Natural killer cell treated with Interleukin-12 subunit alpha and Interleukin-12 subunit beta and Interleukin-15 and Interleukin-18, amount 100 ng/mL, for 72 hours (primary cell): ENCODE measurements at regions not wholly inside any gene's neighbourhood (a gene's known extent, or its start where the extent isn't known, plus 50 kb on each side); places are given as distances from the start of the nearest gene placed in this dataset.

Source experiments
- ATAC-seq, 2 donors: fragments of 150-1000 bp; cut with Tn5 transposase in 1 of 2; sonication (Bioruptor Pico), chemical (Tn5 transposase) in 1 of 2; 2 replicates each; pipeline ENCODE4 v1.10.0; 2021
- DNase-seq: peaks from one replicate; pipeline ENCODE4 v3.0.0; 2022; ENCODE audit warnings: low spot score
- H3K27ac Mint-ChIP-seq, 2 donors: 1 replicate in 1 of 2; 2 replicates in 1 of 2; pipeline ENCODE4 v1.8.0; 2022; ENCODE audit warnings: mixed read lengths in 2 of 2, mild to moderate bottlenecking in 1 of 2, moderate library complexity in 1 of 2
- H3K27me3 Mint-ChIP-seq, 2 donors: 1 replicate in 1 of 2; 2 replicates in 1 of 2; pipeline ENCODE4 v1.8.0; 2022; ENCODE audit warnings: mixed read lengths in 2 of 2
- H3K36me3 Mint-ChIP-seq: one replicate; pipeline ENCODE4 v1.8.0; 2022; ENCODE audit warnings: mixed read lengths
- H3K4me1 Mint-ChIP-seq, 2 donors: 1 replicate in 1 of 2; 2 replicates in 1 of 2; pipeline ENCODE4 v1.8.0; 2022; ENCODE audit warnings: low read depth in 2 of 2, mixed read lengths in 2 of 2, mild to moderate bottlenecking in 1 of 2
- H3K4me3 Mint-ChIP-seq: one replicate; pipeline ENCODE4 v1.8.0; 2022; ENCODE audit warnings: mixed read lengths
- H3K9me3 Mint-ChIP-seq: 2 replicates; pipeline ENCODE4 v1.8.0; 2022; ENCODE audit warnings: mixed read lengths

DNA sequence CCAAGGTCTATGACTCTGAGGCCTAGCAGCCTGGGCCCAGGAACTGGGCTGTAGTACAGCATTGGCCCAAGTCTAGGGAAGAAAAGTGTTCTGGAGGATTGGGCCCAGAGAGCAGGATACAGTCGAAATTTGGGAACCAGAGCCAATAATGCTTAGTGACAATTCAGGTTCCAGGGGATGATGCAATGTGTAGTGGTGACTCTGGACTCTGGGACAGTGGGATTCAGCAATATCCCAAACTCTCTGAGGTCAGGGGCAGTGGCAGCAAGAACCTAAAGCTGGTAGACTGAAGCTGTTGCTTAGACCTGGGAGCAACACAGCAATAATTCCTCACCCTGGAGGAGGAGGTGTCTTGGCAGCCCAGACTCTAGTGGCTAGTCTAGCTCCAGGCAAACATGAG is 545.5 kb upstream of the ARGLU1 start:
- no peak overlapping the region for H3K4me3 Mint-ChIP-seq
- H3K27ac Mint-ChIP-seq, result no peak overlapping the region
- no peak for DNase-seq
- H3K4me1 Mint-ChIP-seq, result no peaks in the 10 kb centered on the region
- H3K9me3 Mint-ChIP-seq, result peaks cover 17% of the 10 kb centered on the region
- no peaks in the 10 kb centered on the region for H3K36me3 Mint-ChIP-seq
- no peaks in the 10 kb centered on the region for H3K27me3 Mint-ChIP-seq
- ATAC-seq, result no peak

DNA sequence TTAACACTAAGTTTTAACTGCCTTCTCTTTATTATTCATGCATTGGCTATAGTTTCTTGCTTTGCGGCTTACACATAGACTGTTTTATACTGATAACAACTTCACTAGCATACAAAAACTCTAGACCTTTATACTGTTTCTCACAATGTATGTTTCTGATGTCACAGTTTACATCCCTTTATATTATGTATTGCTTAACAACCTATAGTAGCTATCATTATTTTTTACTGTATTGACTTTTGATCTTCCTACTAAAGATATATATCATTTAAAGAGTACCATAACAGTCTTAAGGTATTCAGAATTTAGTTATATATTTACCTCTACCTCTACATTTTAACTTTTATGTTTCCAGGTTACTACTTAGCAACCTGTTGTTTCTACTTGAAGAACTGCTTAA is 543.3 kb upstream of the ARGLU1 start:
- H3K4me1 Mint-ChIP-seq, result no peaks in the 10 kb centered on the region
- DNase-seq (no peak), ATAC-seq (no peak)
- H3K9me3 Mint-ChIP-seq, result peaks cover 20% of the 10 kb centered on the region
- H3K4me3 Mint-ChIP-seq, result no peak overlapping the region
- H3K36me3 Mint-ChIP-seq, result no peaks in the 10 kb centered on the region
- H3K27me3 Mint-ChIP-seq, result no peaks in the 10 kb centered on the region
- no peak overlapping the region for H3K27ac Mint-ChIP-seq

DNA sequence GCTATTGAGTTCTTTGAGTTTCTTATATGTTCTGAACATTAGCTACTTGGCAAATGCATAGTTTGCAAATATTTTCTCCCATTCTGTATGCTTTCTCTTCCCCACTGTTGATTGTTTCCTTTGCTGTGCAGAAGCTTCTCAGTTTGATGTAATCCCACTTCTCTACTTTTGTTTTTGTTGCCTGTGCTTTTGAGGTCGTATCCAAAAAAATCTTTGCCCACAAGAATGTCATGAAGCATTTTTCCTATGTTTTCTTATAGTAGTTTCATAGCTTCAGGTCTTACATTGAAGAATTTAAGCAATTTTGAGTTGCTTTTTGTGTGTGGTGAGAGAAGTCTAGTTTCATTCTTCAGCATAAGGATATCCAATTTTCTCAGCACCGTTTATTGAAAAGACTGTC is 536.7 kb upstream of the ARGLU1 start:
- no peaks in the 10 kb centered on the region for H3K27me3 Mint-ChIP-seq

DNA sequence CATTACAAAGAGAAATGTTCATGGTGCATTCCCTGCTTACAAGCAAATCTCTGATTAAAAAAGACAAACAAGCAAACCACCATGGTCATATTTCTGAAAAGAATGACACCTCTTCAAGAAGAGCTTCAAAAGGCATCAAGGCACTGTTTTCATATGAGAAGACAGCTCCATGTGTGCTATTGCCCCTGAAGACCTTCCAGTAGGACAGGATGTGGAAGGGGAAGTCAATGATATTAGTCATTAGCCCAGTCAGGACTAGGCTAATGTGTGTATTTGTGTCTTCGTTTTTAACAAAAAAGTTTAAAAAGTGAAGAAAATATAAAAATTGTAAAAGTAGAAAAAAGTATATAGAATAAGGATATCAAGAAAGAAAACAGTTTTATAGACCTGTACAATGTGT is 534.7 kb upstream of the ARGLU1 start:
- H3K27me3 Mint-ChIP-seq, result no peaks in the 10 kb centered on the region
- H3K27ac Mint-ChIP-seq, result no peak overlapping the region
- no peak overlapping the region for H3K4me3 Mint-ChIP-seq
- ATAC-seq (no peak), DNase-seq (no peak)
- H3K9me3 Mint-ChIP-seq, result peaks cover 3% of the 10 kb centered on the region
- no peaks in the 10 kb centered on the region for H3K36me3 Mint-ChIP-seq
- H3K4me1 Mint-ChIP-seq, result no peaks in the 10 kb centered on the region

More for the DNA sequence above, 536.7 kb upstream of the ARGLU1 start:
- peaks cover 6% of the 10 kb centered on the region for H3K9me3 Mint-ChIP-seq
- no peak overlapping the region for H3K27ac Mint-ChIP-seq
- no peaks in the 10 kb centered on the region for H3K4me1 Mint-ChIP-seq
- H3K4me3 Mint-ChIP-seq, result no peak overlapping the region
- DNase-seq (no peak), ATAC-seq (no peak)
- no peaks in the 10 kb centered on the region for H3K36me3 Mint-ChIP-seq

DNA sequence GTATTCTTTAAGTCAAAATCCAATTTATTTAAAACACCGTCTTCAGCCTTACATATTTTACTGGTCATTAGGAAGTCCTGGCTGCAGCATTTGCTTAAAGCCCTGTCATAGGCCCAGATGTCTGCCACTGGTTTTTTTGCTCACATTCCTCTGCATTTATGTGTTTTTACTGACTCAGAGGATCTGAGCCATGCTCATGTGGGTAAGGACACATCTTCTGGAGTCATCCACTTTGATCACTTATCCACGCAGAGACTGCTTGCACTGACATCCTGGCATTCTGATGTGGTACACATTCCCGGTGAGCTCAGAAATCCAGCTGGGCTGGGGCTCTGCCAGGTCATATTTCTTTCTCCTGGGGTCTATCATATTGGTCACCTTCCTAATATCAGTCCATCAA is 531.7 kb upstream of the ARGLU1 start:
- no peaks in the 10 kb centered on the region for H3K36me3 Mint-ChIP-seq
- no peaks in the 10 kb centered on the region for H3K9me3 Mint-ChIP-seq
- H3K4me1 Mint-ChIP-seq, result no peaks in the 10 kb centered on the region
- no peak overlapping the region for H3K27ac Mint-ChIP-seq
- ATAC-seq (no peak), DNase-seq (no peak)
- H3K4me3 Mint-ChIP-seq, result no peak overlapping the region
- no peaks in the 10 kb centered on the region for H3K27me3 Mint-ChIP-seq

DNA sequence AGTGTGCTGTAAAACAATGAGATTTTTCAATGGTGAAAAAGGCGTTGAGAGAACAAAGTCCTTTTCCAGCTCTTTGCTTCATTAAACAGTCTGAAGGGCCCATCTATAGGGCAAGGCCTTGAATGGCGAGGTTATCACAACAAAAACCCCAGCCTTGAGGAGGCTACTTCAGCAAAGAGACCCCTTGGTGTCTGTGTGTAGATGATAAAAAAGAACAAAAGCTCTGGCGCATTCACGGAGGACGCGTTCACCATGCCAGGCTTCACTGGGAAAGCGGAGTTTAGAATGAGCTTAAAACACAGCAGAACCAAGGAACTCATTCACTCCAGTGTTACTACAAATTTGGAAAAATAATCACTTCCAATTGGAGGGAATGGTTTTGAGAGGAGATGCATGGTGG is 530.0 kb upstream of the ARGLU1 start:
- Mint-ChIP-seq H3K27me3 (no peaks in the 10 kb centered on the region), H3K27ac (no peak overlapping the region)

DNA sequence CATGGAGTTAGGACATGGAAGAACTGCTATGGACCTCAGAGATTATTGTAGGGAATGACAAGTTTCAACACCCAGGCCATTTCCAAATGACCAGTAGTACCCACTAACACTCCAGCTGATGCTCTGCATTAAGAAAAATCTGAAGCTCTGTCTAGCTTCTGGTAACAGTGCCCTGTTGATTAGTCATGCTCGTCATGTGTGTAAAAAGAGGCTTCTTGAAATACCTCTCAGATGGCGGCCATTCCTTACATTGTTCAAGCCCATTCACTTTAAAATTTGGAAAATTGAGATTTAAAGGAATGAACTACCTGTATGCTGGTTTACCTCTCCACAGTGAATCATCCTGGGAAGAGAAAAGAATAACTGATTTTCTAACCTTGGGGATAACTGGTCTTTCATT is 527.9 kb upstream of the ARGLU1 start:
- no peaks in the 10 kb centered on the region for H3K36me3 Mint-ChIP-seq

More for the DNA sequence above, 530.0 kb upstream of the ARGLU1 start:
- Mint-ChIP-seq H3K9me3 (no peaks in the 10 kb centered on the region), H3K4me3 (no peak overlapping the region), H3K4me1 (no peaks in the 10 kb centered on the region), H3K36me3 (no peaks in the 10 kb centered on the region)
- ATAC-seq (no peak), DNase-seq (no peak)

DNA sequence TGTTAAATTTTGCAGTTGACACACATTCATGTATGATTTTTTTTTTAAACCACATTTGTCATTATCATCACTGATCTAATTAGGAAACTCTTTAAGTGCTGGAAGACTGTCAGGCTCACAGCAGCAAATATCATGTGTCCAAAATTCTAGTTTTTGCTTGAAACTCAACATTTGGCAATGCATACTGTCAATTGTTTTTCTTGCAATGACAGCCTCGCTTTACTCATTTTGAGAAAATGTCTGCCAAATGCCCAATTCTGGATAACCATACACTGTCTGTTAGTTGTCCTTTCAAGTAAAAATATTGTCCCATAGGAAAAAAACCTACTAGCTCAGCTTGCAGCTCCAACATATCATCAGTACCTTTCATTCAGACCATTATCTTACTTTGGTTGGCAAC is 523.9 kb upstream of the ARGLU1 start:
- no peak overlapping the region for H3K4me3 Mint-ChIP-seq
- peaks cover 2% of the 10 kb centered on the region for H3K9me3 Mint-ChIP-seq
- ATAC-seq (no peak), DNase-seq (no peak)
- no peaks in the 10 kb centered on the region for H3K4me1 Mint-ChIP-seq
- H3K27ac Mint-ChIP-seq, result no peak overlapping the region
- H3K27me3 Mint-ChIP-seq, result no peaks in the 10 kb centered on the region
- no peaks in the 10 kb centered on the region for H3K36me3 Mint-ChIP-seq

More for the DNA sequence above, 527.9 kb upstream of the ARGLU1 start:
- Mint-ChIP-seq H3K4me3 (no peak overlapping the region), H3K27me3 (no peaks in the 10 kb centered on the region), H3K9me3 (no peaks in the 10 kb centered on the region), H3K27ac (no peak overlapping the region), H3K4me1 (no peaks in the 10 kb centered on the region)
- ATAC-seq, result no peak
- no peak for DNase-seq

DNA sequence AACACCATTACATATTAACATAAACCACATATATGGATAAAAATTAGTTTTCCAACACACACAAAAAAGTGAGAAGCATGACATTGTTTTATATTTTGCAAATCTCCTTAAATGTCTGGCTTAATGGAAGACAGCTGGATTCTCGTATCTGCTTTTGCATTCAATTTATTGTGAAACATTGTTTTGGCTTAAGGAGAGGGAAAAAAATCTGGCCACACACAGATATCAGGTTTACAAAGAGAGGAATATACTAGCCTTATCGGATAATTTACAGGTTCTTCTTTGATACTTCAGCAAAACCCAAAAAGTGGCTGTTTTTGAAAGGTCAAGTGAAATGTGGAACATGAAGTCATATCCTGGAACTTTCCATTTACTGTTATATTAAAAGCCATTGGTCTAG is 523.5 kb upstream of the ARGLU1 start:
- DNase-seq (no peak), ATAC-seq (no peak)
- Mint-ChIP-seq H3K27ac (no peak overlapping the region), H3K9me3 (peaks cover 2% of the 10 kb centered on the region), H3K27me3 (no peaks in the 10 kb centered on the region), H3K4me1 (no peaks in the 10 kb centered on the region), H3K4me3 (no peak overlapping the region), H3K36me3 (no peaks in the 10 kb centered on the region)

DNA sequence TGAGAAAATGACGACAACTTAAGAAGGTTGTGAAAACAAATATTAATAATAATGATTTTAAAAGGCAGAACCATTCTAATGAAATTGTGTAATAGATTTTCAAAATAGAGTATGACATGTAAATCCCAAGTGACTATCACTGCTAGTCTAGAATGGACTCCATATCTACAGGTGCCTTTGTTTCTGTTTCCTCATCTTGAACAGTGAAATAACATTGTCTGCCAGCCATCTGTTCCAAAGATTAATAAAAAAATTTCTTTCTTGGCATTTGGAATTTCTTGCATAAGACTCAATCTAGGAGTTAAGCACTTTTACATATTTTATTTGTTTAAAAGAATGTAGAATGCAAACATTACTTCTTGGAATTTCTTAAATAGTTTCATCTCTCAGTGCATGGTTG is 520.1 kb upstream of the ARGLU1 start:
- Mint-ChIP-seq H3K9me3 (peaks cover 2% of the 10 kb centered on the region), H3K4me3 (no peak overlapping the region), H3K27me3 (no peaks in the 10 kb centered on the region), H3K36me3 (no peaks in the 10 kb centered on the region), H3K27ac (no peak overlapping the region), H3K4me1 (no peaks in the 10 kb centered on the region)
- ATAC-seq (no peak), DNase-seq (no peak)

DNA sequence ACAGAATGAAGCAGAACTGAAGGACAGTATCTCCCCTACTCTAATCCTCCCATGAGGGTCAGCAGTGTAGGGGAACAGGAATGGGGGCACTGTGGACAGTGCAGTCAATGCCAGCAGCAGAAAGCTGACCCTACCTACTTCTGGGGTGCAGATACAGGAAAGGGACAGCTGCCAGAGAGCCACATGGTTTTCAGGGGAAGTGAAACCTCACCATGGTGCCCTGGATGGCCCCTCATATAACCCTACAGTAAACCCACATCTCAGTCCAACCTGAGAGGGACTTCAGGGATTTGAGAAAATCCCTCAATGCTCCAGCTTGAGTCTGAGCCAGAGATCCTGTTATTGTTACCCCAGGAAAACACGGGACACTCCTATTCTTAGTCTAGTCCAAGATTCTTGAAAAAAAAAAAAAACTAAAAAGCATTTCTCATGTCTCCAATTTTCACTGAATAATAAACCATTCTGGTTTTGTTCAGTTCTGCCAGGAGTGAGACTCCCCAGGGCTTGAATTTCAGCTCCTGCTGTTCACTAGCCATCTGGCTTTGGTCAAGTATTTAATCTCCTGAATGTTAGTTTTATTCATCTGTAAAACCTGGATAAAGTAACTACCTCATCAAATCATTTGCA is 511.6 kb upstream of the ARGLU1 start:
- Mint-ChIP-seq H3K27ac (no peak overlapping the region), H3K36me3 (no peaks in the 10 kb centered on the region), H3K9me3 (peaks cover 28% of the 10 kb centered on the region), H3K27me3 (no peaks in the 10 kb centered on the region), H3K4me3 (no peak overlapping the region), H3K4me1 (no peaks in the 10 kb centered on the region)
- ATAC-seq, result no peak
- DNase-seq, result no peak

DNA sequence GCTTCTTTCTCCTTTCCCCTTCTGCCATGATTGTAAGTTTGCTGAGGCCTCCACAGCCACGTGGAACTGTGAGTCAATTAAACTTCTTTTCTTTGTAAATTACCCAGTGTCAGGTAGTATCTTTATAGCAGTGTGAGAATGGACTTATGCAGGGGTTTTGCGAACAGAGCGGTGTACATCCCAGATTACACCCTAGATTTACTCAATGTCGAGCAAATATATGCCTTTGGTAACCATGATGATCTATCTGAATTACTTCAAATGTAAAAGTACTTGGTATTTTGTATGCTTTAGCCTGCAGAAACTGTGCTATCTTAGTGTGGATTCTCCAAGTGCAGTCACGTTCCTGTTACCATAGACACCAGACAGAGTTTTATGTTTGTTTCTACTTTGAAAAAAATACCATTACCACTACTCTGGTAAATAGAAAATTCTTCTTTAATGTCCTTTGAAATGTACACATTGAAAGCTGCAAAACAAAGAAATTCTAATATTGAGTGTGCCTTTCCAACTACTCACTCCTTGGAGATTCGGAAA is 510.4 kb upstream of the ARGLU1 start:
- DNase-seq, result no peak
- no peak overlapping the region for H3K4me3 Mint-ChIP-seq
- no peak for ATAC-seq
- H3K27me3 Mint-ChIP-seq, result no peaks in the 10 kb centered on the region
- no peaks in the 10 kb centered on the region for H3K36me3 Mint-ChIP-seq
- H3K27ac Mint-ChIP-seq, result no peak overlapping the region
- peaks cover 28% of the 10 kb centered on the region for H3K9me3 Mint-ChIP-seq
- no peaks in the 10 kb centered on the region for H3K4me1 Mint-ChIP-seq

DNA sequence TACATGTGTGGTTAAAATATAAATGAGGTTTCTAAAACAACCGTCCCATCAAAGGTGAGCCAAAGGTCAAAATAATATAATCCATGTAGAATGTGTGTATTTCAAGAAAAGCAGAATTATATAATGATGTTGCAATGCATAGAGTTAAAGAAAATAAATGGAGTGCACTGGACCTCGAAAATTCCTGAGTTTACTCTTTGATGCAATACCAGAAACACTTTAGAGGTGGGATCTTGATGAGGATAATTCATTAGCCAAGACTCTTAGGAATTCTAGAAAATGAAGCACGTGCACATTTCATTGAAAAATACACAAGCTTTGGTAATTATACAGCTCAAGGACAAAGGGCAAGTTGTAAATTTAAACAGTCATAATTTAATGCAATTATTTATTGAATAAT is 508.9 kb upstream of the ARGLU1 start:
- H3K4me3 Mint-ChIP-seq, result no peak overlapping the region
- H3K4me1 Mint-ChIP-seq, result no peaks in the 10 kb centered on the region
- peaks cover 22% of the 10 kb centered on the region for H3K9me3 Mint-ChIP-seq
- no peak overlapping the region for H3K27ac Mint-ChIP-seq
- ATAC-seq (no peak), DNase-seq (no peak)
- H3K36me3 Mint-ChIP-seq, result no peaks in the 10 kb centered on the region
- H3K27me3 Mint-ChIP-seq, result no peaks in the 10 kb centered on the region

DNA sequence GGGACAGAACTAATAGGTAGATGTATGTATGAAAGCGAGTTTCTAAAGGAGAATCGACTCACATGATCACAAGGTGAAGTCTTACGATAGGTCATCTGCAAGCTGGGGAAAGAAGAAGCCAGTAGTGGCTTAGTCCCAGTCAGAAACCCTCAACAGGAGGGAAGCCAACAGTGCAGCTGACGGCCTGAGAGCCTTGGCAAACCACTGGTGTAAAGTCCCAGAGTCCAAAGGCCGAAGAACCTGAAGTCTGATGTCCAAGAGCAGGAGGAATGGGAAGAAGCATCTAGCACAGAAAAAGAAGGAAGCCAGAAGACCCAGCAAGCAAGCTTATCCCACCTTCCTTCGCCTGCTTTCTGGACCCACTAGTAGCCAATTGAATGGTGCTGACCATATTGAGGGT is 507.6 kb upstream of the ARGLU1 start:
- no peaks in the 10 kb centered on the region for H3K27me3 Mint-ChIP-seq
- H3K4me3 Mint-ChIP-seq, result no peak overlapping the region
- H3K36me3 Mint-ChIP-seq, result no peaks in the 10 kb centered on the region
- DNase-seq (no peak), ATAC-seq (no peak)
- no peaks in the 10 kb centered on the region for H3K4me1 Mint-ChIP-seq
- H3K27ac Mint-ChIP-seq, result no peak overlapping the region
- H3K9me3 Mint-ChIP-seq, result peaks cover 14% of the 10 kb centered on the region

DNA sequence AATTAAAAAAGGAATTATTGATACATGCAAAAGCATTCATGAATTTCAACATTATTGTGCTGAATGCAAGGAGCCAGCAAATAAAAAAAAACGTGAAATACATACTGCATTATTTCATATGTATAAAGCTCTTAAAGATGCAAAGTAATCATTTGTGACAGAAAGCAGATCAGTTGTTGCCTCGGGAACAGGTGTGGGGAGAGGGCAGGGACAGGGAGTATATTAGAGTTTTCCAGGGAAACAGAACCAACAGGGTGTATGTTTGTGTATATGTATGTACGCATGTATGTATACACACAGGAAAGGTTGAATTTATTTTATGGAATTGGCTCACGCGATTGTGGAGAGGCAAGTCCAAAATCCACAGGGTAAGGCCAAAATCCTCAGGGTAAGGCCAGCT is 502.9 kb upstream of the ARGLU1 start:
- H3K27ac Mint-ChIP-seq, result no peak overlapping the region
- H3K27me3 Mint-ChIP-seq, result no peaks in the 10 kb centered on the region
- DNase-seq (no peak), ATAC-seq (no peak)
- no peaks in the 10 kb centered on the region for H3K36me3 Mint-ChIP-seq
- no peaks in the 10 kb centered on the region for H3K4me1 Mint-ChIP-seq
- peaks cover 9% of the 10 kb centered on the region for H3K9me3 Mint-ChIP-seq
- H3K4me3 Mint-ChIP-seq, result no peak overlapping the region
